ENCODE measurements at regions not wholly inside any gene's neighbourhood (a gene's known extent, or its start where the extent isn't known, plus 50 kb on each side); places are given as distances from the start of the nearest gene placed in this dataset.

DNA sequence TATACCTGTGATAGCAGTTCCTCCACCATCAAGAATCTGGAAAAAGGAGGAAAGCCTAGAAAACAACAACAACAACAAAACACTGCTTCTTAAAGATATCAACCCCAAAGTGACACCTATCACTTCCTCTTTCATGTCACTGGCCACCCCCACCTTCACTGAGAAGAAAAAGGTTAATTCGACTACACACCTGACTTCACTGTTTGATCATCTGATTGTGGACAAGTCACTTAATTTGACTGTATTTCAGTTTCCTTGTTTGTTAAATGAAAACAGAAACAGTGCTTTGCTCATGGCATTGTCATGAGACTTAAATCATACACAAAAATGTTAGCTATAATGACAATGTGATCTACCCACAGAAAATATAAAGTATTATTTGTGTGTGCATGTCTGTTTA is 280.6 kb upstream of the SULF2 start:
- TF ChIP-seq, protein P1, sequence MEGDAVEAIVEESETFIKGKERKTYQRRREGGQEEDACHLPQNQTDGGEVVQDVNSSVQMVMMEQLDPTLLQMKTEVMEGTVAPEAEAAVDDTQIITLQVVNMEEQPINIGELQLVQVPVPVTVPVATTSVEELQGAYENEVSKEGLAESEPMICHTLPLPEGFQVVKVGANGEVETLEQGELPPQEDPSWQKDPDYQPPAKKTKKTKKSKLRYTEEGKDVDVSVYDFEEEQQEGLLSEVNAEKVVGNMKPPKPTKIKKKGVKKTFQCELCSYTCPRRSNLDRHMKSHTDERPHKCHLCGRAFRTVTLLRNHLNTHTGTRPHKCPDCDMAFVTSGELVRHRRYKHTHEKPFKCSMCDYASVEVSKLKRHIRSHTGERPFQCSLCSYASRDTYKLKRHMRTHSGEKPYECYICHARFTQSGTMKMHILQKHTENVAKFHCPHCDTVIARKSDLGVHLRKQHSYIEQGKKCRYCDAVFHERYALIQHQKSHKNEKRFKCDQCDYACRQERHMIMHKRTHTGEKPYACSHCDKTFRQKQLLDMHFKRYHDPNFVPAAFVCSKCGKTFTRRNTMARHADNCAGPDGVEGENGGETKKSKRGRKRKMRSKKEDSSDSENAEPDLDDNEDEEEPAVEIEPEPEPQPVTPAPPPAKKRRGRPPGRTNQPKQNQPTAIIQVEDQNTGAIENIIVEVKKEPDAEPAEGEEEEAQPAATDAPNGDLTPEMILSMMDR (IDR thresholded peaks at IDR 0.05): no peak
- no peak for TF ChIP-seq POLR2A (IDR thresholded peaks at IDR 0.05)
